ENCODE measurements at regions not wholly inside any gene's neighbourhood (a gene's known extent, or its start where the extent isn't known, plus 50 kb on each side); places are given as distances from the start of the nearest gene placed in this dataset.

DNA sequence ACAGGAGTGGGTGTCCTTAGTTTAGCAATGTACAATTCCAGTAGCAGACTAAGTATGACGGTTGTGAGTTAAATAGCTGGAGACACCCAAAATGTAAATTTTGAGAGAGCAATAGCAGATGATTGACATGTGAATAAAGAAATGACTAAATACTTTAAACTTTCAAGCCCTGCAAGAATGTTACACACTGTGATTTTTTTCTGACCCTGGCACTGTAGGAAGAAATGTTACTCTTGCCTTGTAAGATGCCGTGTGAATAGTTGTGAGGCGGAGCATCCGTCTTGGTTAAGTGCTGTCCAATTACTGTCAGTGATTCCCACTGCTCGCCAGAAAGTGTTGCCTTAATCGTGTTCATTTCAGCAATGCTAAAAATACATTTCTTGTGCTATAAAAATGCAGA is 1248.1 kb downstream of the RAPGEF2 start:
- DNase-seq (ENCODE audit: low read depth in 1 of 2, low spot score in 2 of 2) (no peak), FAIRE-seq (no peak)
- no peak overlapping the region for H3K4ac ChIP-seq (replicated peaks; ENCODE audit: insufficient read length, low read depth, low read length)
- no peak overlapping the region for H2BK120ac ChIP-seq (replicated peaks; ENCODE audit: low read depth, low read length)
- H3K23ac ChIP-seq (ENCODE audit: insufficient read length) = no peak overlapping the region
- WGBS, 2 experiments (ENCODE audit: extremely low coverage in 1 of 2, insufficient coverage in 1 of 2, insufficient read length in 1 of 2, insufficient replicate concordance in 2 of 2, low coverage in 1 of 2, low lambda C conversion rate in 2 of 2, missing lambda C conversion rate in 1 of 2) = 97% methylated on average over 6 of the region's 6 CpGs; no CpG with 5 or more reads in 1 of the 2 experiments
- no peak overlapping the region for H2AFZ ChIP-seq (ENCODE audit: low read length)
- H3K4me3 ChIP-seq (ENCODE audit: extremely low read depth in 1 of 4, insufficient read depth in 2 of 4, low read depth in 3 of 4, low read length in 4 of 4) = no peak overlapping the region
- no peak overlapping the region for H2BK20ac ChIP-seq (ENCODE audit: low read length)
- no peak overlapping the region for H3K4me2 ChIP-seq (ENCODE audit: insufficient read depth in 1 of 2, low read depth in 2 of 2, low read length in 2 of 2)
- H2AK5ac ChIP-seq (ENCODE audit: low read depth, low read length) = no peak overlapping the region
- no peak overlapping the region for H4K5ac ChIP-seq (ENCODE audit: insufficient read length, low read depth, low read length)
- no peak overlapping the region for H3K9ac ChIP-seq (replicated peaks in 1 of 4; ENCODE audit: extremely low read depth in 1 of 4, low read depth in 3 of 4, low read length in 3 of 4)
- no peaks in the 10 kb centered on the region for H4K20me1 ChIP-seq (replicated peaks in 1 of 2; ENCODE audit: control insufficient read depth in 1 of 2, insufficient read depth in 2 of 2, low read length in 2 of 2)
- no peak overlapping the region for H4K91ac ChIP-seq (replicated peaks; ENCODE audit: insufficient read length, low read length)
- H3K4me1 ChIP-seq (replicated peaks in 1 of 4; ENCODE audit: control insufficient read depth in 3 of 4, insufficient read depth in 4 of 4, low read length in 3 of 4) = no peaks in the 10 kb centered on the region
- H3K14ac ChIP-seq (ENCODE audit: insufficient read length) = no peak overlapping the region
- H3K23me2 ChIP-seq (ENCODE audit: low read depth, low read length) = no peaks in the 10 kb centered on the region
- H3K18ac ChIP-seq (ENCODE audit: extremely low read depth, low read length) = no peak overlapping the region
- ChIA-PET CTCF (ENCODE audit: partially characterized antibody) (no interaction called here), POLR2A (ENCODE audit: partially characterized antibody) (no interaction called here)
- H3K9me3 ChIP-seq (ENCODE audit: insufficient read depth in 2 of 2, low read depth in 1 of 2, low read length in 1 of 2) = no peaks in the 10 kb centered on the region
- no peak overlapping the region for H2BK15ac ChIP-seq (ENCODE audit: low read length)
- H3K27me3 ChIP-seq (replicated peaks in 1 of 4; ENCODE audit: control insufficient read depth in 3 of 4, extremely low read depth in 1 of 4, insufficient read depth in 3 of 4, low read length in 3 of 4) = no peaks in the 10 kb centered on the region
- H2BK5ac ChIP-seq (ENCODE audit: low read depth, low read length) = no peak overlapping the region
- no peak overlapping the region for H4K8ac ChIP-seq (ENCODE audit: extremely low read depth, insufficient read depth, low read length)
- H2BK12ac ChIP-seq (ENCODE audit: low read depth, low read length) = no peak overlapping the region
- H3K56ac ChIP-seq (replicated peaks; ENCODE audit: insufficient read length, low read depth, low read length) = no peak overlapping the region
- no peak overlapping the region for H3K27ac ChIP-seq (ENCODE audit: low read depth, low read length)
- no peaks in the 10 kb centered on the region for H3K79me2 ChIP-seq (ENCODE audit: control insufficient read depth in 1 of 2, insufficient read depth in 2 of 2, low read length in 2 of 2)
- no peaks in the 10 kb centered on the region for H3K36me3 ChIP-seq (ENCODE audit: control insufficient read depth in 2 of 4, insufficient read depth in 4 of 4, low read length in 3 of 4)
- H3K79me1 ChIP-seq (ENCODE audit: low read depth, low read length) = no peaks in the 10 kb centered on the region
- TF ChIP-seq NANOG (IDR thresholded peaks at IDR 0.05; ENCODE audit: insufficient read depth, low read depth, low read length, poor library complexity, severe bottlenecking) (no peak), FOSL1 (IDR thresholded peaks at IDR 0.05; ENCODE audit: insufficient read depth, low read depth, low read length) (no peak), YY1 (IDR thresholded peaks at IDR 0.05; ENCODE audit: low read depth, low read length) (no peak), TEAD4 (IDR thresholded peaks at IDR 0.05; ENCODE audit: low read depth, low read length) (no peak), KDM5A (IDR thresholded peaks at IDR 0.05; ENCODE audit: low read length) (no peak), EP300 (IDR thresholded peaks at IDR 0.05; ENCODE audit: borderline replicate concordance in 1 of 2, low read depth in 2 of 2, low read length in 2 of 2) (no peak), POLR2AphosphoS5 (IDR thresholded peaks at IDR 0.05; ENCODE audit: low read depth, low read length) (no peak), TAF1 (IDR thresholded peaks at IDR 0.05; ENCODE audit: low read depth, low read length) (no peak), BRCA1 (IDR thresholded peaks at IDR 0.05; ENCODE audit: low read depth, low read length) (no peak), CBX5 (IDR thresholded peaks at IDR 0.05; ENCODE audit: low read depth, low read length) (no peak), BCL11A (IDR thresholded peaks at IDR 0.05; ENCODE audit: low read depth in 2 of 2, low read length in 2 of 2) (no peak), RNF2 (IDR thresholded peaks at IDR 0.05; ENCODE audit: borderline replicate concordance, low read depth, low read length, missing control alignments, poor library complexity, severe bottlenecking) (no peak), POLR2A (IDR thresholded peaks at IDR 0.05; ENCODE audit: control extremely low read depth in 1 of 2, low read depth in 2 of 2, low read length in 2 of 2) (no peak)
- TF ChIP-seq, protein P1, sequence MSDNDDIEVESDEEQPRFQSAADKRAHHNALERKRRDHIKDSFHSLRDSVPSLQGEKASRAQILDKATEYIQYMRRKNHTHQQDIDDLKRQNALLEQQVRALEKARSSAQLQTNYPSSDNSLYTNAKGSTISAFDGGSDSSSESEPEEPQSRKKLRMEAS (IDR thresholded peaks at IDR 0.05) = no peak
- TF ChIP-seq, protein P2, sequence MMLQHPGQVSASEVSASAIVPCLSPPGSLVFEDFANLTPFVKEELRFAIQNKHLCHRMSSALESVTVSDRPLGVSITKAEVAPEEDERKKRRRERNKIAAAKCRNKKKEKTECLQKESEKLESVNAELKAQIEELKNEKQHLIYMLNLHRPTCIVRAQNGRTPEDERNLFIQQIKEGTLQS (IDR thresholded peaks at IDR 0.05; ENCODE audit: insufficient read depth, low read depth, low read length) = no peak

Measured in H1 (cell line).